Ovary (tissue), 7 donors: ENCODE measurements at regions not wholly inside any gene's neighbourhood (a gene's known extent, or its start where the extent isn't known, plus 50 kb on each side); places are given as distances from the start of the nearest gene placed in this dataset.

ENCODE experiments used
- DNase-seq, 5 donors: peaks; one replicate each; pipeline ENCODE4 v3.0.0-alpha.2; 2019 to 2020
- H3K27ac ChIP-seq, 2 donors: fragments of 200-600 bp; one replicate each; pipeline versions ENCODE4 v1.5.1 to v1.8.0; 2019 to 2022
- H3K27me3 ChIP-seq: fragments of 200-600 bp; one replicate; pipeline ENCODE4 v1.8.0; 2022
- H3K36me3 ChIP-seq: fragments of 200-600 bp; sonication (generic); one replicate; pipeline ENCODE4 v1.5.1; 2019
- H3K4me1 ChIP-seq: one replicate; pipeline ENCODE4 v1.8.1; 2013; ENCODE audit warnings: mild to moderate bottlenecking, moderate library complexity; ENCODE audit not compliant: insufficient read depth
- H3K4me3 ChIP-seq: fragments of 200-600 bp; sonication (generic); one replicate; pipeline ENCODE4 v1.5.1; 2017
- H3K9me3 ChIP-seq, 2 donors: fragments of 200-600 bp in 1 of 2; sonication (generic) in 1 of 2; one replicate each; pipeline versions ENCODE4 v1.5.1 to v1.8.1; 2013 to 2019; ENCODE audit warnings: mild to moderate bottlenecking in 1 of 2, moderate library complexity in 1 of 2
- EP300 ChIP-seq: sonication (generic); formaldehyde crosslinking; IDR thresholded peaks from one replicate; pipeline ENCODE4 v1.6.1; 2017; ENCODE audit warnings: antibody characterized with exemption
- POLR2A ChIP-seq: fragments of 450-650 bp; IDR thresholded peaks from one replicate; pipeline ENCODE4 v1.6.1; 2017; ENCODE audit warnings: antibody characterized with exemption, mild to moderate bottlenecking, moderate library complexity
- WGBS, 3 donors: extraction: QIAGEN DNeasy Blood & Tissue Kit in 1 of 3; methylation state at CpG; one replicate each; pipeline versions ENCODE4 v1.1.5 to v1.1.7; 2013 to 2017; 5-methylcytosine and 5-hydroxymethylcytosine counted together
- intact Hi-C, 4 donors: fragments of 100-400 bp; cut with DNase I; formaldehyde crosslinking; loops; one replicate each; pipeline versions ENCODE4 v1.11.0 to v1.15.1; 2022 to 2023
- TF ChIP-seq, protein P1 (sequence below), 3 donors: fragments of 450-650 bp in 2 of 3; fragments of 200-600 bp in 1 of 3; IDR thresholded peaks; one replicate each; pipeline versions ENCODE4 v1.5.1 to v1.8.0; 2016 to 2022; ENCODE audit warnings: antibody characterized with exemption in 3 of 3, mild to moderate bottlenecking in 1 of 3
- donor health status: DM: no; HTN: no; CAD: no; lungs with moderate emphysema.
- donor health status: DM: no; HTN: no; CAD: no.
- donor health status: Bipolar disorder and iron deficiency.
- donor health status: DM: no; HTN: no; CAD: no.
- donor health status: DM: yes; HTN: yes; CAD: no.

DNA sequence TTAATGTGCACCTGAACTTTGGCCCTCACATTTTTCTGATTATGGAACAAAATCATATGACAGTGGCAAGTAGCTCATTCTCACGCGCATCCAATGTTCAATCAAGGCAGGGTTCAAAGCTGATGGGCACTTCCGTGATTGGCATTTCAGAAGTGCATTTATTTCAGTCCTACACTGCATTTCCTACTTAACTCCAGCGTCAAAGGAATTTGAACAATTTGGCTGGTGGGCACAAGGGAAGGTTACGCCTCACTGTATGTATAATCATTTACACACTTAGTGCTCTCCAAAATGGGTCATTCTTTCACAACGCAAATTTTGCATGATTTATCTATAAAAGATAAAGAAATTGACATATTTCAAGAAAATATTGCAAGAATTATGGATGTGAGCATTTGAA lies 167.9 kb upstream of the VLDLR start:
- intact Hi-C loops: no loop called here
- H3K27ac ChIP-seq: no peak overlapping the region
- H3K4me3 ChIP-seq: no peak overlapping the region
- no peaks in the 10 kb centered on the region for H3K9me3 ChIP-seq
- no peaks in the 10 kb centered on the region for H3K36me3 ChIP-seq
- no peaks in the 10 kb centered on the region for H3K27me3 ChIP-seq
- no peaks in the 10 kb centered on the region for H3K4me1 ChIP-seq
- no peak for DNase-seq
- TF ChIP-seq EP300 (no peak), POLR2A (no peak)
- TF ChIP-seq, protein P1, sequence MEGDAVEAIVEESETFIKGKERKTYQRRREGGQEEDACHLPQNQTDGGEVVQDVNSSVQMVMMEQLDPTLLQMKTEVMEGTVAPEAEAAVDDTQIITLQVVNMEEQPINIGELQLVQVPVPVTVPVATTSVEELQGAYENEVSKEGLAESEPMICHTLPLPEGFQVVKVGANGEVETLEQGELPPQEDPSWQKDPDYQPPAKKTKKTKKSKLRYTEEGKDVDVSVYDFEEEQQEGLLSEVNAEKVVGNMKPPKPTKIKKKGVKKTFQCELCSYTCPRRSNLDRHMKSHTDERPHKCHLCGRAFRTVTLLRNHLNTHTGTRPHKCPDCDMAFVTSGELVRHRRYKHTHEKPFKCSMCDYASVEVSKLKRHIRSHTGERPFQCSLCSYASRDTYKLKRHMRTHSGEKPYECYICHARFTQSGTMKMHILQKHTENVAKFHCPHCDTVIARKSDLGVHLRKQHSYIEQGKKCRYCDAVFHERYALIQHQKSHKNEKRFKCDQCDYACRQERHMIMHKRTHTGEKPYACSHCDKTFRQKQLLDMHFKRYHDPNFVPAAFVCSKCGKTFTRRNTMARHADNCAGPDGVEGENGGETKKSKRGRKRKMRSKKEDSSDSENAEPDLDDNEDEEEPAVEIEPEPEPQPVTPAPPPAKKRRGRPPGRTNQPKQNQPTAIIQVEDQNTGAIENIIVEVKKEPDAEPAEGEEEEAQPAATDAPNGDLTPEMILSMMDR (IDR thresholded peaks at IDR 0.05): no peak
- WGBS, 3 donors: 73 to 88% (median 79%) methylated on average over 6 of the region's 6 CpGs

DNA sequence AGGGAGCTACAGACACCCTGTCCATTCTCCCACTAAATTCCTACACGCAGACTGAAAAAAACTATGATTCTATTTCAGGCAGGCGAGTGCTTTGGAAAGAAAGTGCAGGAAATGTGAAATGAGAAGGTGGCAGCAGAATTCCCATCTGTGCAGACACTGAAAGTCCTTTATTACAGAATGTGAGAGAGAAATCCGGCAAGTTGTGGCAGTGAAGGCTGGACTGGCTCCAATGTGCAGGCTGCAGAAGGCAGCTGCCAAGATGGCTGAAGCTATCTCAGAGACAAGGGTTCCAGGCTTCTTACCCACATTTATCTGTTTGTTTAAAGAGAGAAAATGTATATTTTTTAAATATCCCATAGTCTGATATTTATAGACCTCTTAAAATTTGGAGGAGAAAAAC lies 161.8 kb upstream of the VLDLR start:
- no peaks in the 10 kb centered on the region for H3K9me3 ChIP-seq
- no peaks in the 10 kb centered on the region for H3K36me3 ChIP-seq
- TF ChIP-seq, protein P1 (IDR thresholded peaks at IDR 0.05): no peak
- no peak for TF ChIP-seq POLR2A
- no peak for TF ChIP-seq EP300
- no peak overlapping the region for H3K27ac ChIP-seq
- H3K4me1 ChIP-seq: peaks cover 2% of the 10 kb centered on the region
- DNase-seq: no peak
- intact Hi-C loops: no loop called here
- no peaks in the 10 kb centered on the region for H3K27me3 ChIP-seq
- no peak overlapping the region for H3K4me3 ChIP-seq
- WGBS, 3 donors: 50 to 81% (median 68%) methylated on average over 3 of the region's 3 CpGs

DNA sequence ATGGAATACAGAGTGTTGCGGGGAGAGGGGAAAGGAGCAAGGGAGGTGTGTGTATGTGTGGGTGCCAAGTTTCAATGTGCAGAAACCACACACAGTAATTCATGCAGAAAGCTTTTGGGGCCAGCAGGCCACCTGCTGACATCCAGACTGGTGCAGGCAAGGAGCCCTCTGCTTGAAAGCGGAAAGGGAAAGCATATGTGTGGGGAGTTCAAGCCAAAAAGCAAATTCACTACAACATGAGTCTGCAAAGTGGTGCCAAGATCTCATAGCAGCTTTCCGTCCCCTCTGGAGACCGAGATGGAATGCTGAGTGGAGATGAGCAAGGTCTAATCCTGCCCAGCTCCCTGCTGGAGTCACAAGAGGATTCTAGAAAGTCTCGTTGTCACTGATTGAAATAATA lies 159.7 kb upstream of the VLDLR start:
- no peaks in the 10 kb centered on the region for H3K9me3 ChIP-seq
- no peak for TF ChIP-seq EP300
- TF ChIP-seq POLR2A: no peak
- TF ChIP-seq, protein P1 (IDR thresholded peaks at IDR 0.05): no peak
- no peak overlapping the region for H3K27ac ChIP-seq
- no peaks in the 10 kb centered on the region for H3K27me3 ChIP-seq
- 51 to 69% (median 67%) methylated on average over 5 of the region's 5 CpGs for WGBS, 3 donors
- H3K36me3 ChIP-seq: no peaks in the 10 kb centered on the region
- no peak for DNase-seq
- H3K4me3 ChIP-seq: no peak overlapping the region
- intact Hi-C loops: no loop called here
- peaks cover 2% of the 10 kb centered on the region for H3K4me1 ChIP-seq

DNA sequence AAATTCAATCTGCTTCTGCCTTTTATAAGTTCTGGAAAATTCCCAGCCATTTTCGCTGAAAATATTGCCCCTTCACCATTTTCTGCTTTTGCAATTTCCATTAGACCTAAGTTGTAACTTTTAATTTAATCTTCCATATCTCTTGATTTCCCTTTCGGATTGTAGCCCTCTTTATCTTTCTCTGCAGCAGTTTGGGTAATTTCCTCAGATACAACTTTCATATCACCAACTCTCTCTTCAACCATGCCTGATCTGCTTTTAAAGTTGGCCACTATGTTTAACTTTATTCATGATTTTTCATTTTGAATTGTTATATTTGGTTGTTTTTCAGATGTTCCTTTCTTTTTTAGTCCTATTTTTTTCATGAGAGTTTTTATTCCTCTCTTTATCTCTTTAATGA lies 157.0 kb upstream of the VLDLR start:
- TF ChIP-seq EP300 (no peak), POLR2A (no peak)
- TF ChIP-seq, protein P1 (IDR thresholded peaks at IDR 0.05): no peak
- WGBS, 3 donors: 93 to 97% (median 96%) methylated on average over 2 of the region's 2 CpGs
- no peaks in the 10 kb centered on the region for H3K9me3 ChIP-seq
- intact Hi-C loops: no loop called here
- no peaks in the 10 kb centered on the region for H3K36me3 ChIP-seq
- DNase-seq: no peak
- H3K4me3 ChIP-seq: no peak overlapping the region
- no peaks in the 10 kb centered on the region for H3K27me3 ChIP-seq
- H3K27ac ChIP-seq: no peak overlapping the region
- peaks cover 5% of the 10 kb centered on the region for H3K4me1 ChIP-seq

DNA sequence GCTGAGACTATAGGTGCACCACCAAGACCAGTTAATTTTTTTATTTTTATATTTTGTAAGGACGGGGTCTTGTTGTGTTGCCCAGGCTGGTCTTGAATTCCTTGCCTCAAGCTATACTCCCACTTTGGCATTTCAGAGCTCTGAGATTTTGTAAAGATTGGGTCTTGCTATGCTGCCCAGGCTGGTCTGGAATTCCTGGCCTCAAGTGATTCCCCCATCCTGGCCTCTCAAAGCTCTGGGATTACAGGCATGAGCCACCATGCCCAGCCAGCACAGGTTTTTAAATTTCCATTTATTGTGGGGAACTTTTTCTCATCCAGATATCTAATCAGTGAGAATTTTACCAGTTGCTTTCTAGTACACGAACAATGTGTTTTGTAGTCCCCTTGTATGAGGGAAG lies 156.1 kb upstream of the VLDLR start:
- no peak overlapping the region for H3K27ac ChIP-seq
- intact Hi-C loops: no loop called here
- no peak overlapping the region for H3K4me3 ChIP-seq
- no peaks in the 10 kb centered on the region for H3K27me3 ChIP-seq
- H3K36me3 ChIP-seq: no peaks in the 10 kb centered on the region
- WGBS, 3 donors: 92 to 94% (median 94%) methylated on average over 2 of the region's 2 CpGs
- H3K9me3 ChIP-seq: no peaks in the 10 kb centered on the region
- no peak for DNase-seq
- peaks cover 8% of the 10 kb centered on the region for H3K4me1 ChIP-seq
- TF ChIP-seq POLR2A: no peak
- TF ChIP-seq EP300: no peak
- TF ChIP-seq, protein P1 (IDR thresholded peaks at IDR 0.05): no peak
